ENCODE measurements at regions not wholly inside any gene's neighbourhood (a gene's known extent, or its start where the extent isn't known, plus 50 kb on each side); places are given as distances from the start of the nearest gene placed in this dataset.

DNA sequence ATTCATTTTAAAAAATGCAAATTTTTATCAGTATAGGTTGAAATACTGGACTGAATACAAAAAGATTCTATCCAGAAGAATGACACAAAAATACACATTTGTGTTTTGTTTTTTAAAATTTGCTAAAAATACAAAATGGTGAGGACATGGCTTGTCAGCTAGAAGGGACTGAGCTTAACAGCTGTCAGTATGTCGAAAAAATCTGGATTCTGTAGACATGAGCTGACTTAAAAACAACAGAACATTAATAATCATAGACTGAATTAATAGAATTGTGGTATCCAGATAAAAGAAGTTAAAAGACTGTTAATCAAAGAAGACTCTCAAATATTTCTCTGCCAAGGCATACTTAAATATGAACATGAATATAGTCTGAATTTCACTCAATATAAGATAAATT lies 244.9 kb upstream of the CBLB start:
- no peak overlapping the region for H2AFZ ChIP-seq (ENCODE audit: low read depth, low read length)
- no peak overlapping the region for H3K4me2 ChIP-seq (ENCODE audit: insufficient read depth, low read length)
- TF ChIP-seq EZH2 (IDR thresholded peaks at IDR 0.05; ENCODE audit: borderline replicate concordance, low read depth, low read length, severe bottlenecking), result no peak
- TF ChIP-seq, protein P1, sequence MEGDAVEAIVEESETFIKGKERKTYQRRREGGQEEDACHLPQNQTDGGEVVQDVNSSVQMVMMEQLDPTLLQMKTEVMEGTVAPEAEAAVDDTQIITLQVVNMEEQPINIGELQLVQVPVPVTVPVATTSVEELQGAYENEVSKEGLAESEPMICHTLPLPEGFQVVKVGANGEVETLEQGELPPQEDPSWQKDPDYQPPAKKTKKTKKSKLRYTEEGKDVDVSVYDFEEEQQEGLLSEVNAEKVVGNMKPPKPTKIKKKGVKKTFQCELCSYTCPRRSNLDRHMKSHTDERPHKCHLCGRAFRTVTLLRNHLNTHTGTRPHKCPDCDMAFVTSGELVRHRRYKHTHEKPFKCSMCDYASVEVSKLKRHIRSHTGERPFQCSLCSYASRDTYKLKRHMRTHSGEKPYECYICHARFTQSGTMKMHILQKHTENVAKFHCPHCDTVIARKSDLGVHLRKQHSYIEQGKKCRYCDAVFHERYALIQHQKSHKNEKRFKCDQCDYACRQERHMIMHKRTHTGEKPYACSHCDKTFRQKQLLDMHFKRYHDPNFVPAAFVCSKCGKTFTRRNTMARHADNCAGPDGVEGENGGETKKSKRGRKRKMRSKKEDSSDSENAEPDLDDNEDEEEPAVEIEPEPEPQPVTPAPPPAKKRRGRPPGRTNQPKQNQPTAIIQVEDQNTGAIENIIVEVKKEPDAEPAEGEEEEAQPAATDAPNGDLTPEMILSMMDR (IDR thresholded peaks at IDR 0.05; ENCODE audit: borderline replicate concordance, extremely low read depth, low read length, poor library complexity, severe bottlenecking), result no peak
- ATAC-seq (ENCODE audit: insufficient read depth, low read depth) (no peak), DNase-seq (no peak)
- H3K9me3 ChIP-seq (ENCODE audit: insufficient read depth, low read length, severe bottlenecking), result no peaks in the 10 kb centered on the region
- no peak overlapping the region for H3K27ac ChIP-seq (ENCODE audit: low read length)
- no peaks in the 10 kb centered on the region for H3K36me3 ChIP-seq (ENCODE audit: insufficient read depth, low read length)
- peaks cover 6% of the 10 kb centered on the region for H3K4me1 ChIP-seq (ENCODE audit: insufficient read depth, low read length)
- H3K9ac ChIP-seq (ENCODE audit: low read depth, low read length), result no peak overlapping the region
- no peaks in the 10 kb centered on the region for H3K79me2 ChIP-seq (ENCODE audit: insufficient read depth, low read length)
- no peaks in the 10 kb centered on the region for H3K27me3 ChIP-seq (ENCODE audit: insufficient read depth, low read length, poor library complexity)
- no peak overlapping the region for H3K4me3 ChIP-seq (ENCODE audit: low read depth in 1 of 2, low read length in 2 of 2)
- no peaks in the 10 kb centered on the region for H4K20me1 ChIP-seq (ENCODE audit: insufficient read depth, low read length)

DNA sequence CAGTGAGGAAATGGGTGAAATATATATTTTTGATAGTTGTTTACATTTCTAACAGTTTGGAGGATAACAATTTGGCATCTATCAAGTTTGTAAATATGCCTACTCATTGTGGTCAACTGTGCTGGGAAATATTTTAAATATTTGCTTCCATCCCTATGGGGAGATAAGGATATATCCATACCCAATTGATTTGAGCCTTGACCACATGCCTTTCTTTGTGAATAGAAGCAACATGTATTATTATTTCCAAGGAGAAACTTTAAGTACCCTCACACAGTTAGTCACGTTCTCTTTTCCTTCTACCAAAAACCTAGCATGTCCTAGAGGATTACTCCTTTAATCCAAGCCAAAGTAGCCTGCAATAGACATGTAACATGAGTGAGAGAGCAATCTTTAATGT lies 245.4 kb upstream of the CBLB start:
- H3K27ac ChIP-seq (ENCODE audit: low read length), result no peak overlapping the region
- no peak overlapping the region for H3K4me3 ChIP-seq (ENCODE audit: low read depth in 1 of 2, low read length in 2 of 2)
- no peaks in the 10 kb centered on the region for H3K27me3 ChIP-seq (ENCODE audit: insufficient read depth, low read length, poor library complexity)
- DNase-seq, result no peak
- H3K36me3 ChIP-seq (ENCODE audit: insufficient read depth, low read length), result no peaks in the 10 kb centered on the region
- ATAC-seq (ENCODE audit: insufficient read depth, low read depth), result no peak
- H3K4me1 ChIP-seq (ENCODE audit: insufficient read depth, low read length), result peaks cover 6% of the 10 kb centered on the region
- no peak overlapping the region for H2AFZ ChIP-seq (ENCODE audit: low read depth, low read length)
- no peaks in the 10 kb centered on the region for H3K9me3 ChIP-seq (ENCODE audit: insufficient read depth, low read length, severe bottlenecking)
- no peak overlapping the region for H3K4me2 ChIP-seq (ENCODE audit: insufficient read depth, low read length)
- H3K9ac ChIP-seq (ENCODE audit: low read depth, low read length), result no peak overlapping the region
- TF ChIP-seq, protein P1 (IDR thresholded peaks at IDR 0.05; ENCODE audit: borderline replicate concordance, extremely low read depth, low read length, poor library complexity, severe bottlenecking), result no peak
- TF ChIP-seq EZH2 (IDR thresholded peaks at IDR 0.05; ENCODE audit: borderline replicate concordance, low read depth, low read length, severe bottlenecking), result no peak
- H3K79me2 ChIP-seq (ENCODE audit: insufficient read depth, low read length), result no peaks in the 10 kb centered on the region
- H4K20me1 ChIP-seq (ENCODE audit: insufficient read depth, low read length), result no peaks in the 10 kb centered on the region

DNA sequence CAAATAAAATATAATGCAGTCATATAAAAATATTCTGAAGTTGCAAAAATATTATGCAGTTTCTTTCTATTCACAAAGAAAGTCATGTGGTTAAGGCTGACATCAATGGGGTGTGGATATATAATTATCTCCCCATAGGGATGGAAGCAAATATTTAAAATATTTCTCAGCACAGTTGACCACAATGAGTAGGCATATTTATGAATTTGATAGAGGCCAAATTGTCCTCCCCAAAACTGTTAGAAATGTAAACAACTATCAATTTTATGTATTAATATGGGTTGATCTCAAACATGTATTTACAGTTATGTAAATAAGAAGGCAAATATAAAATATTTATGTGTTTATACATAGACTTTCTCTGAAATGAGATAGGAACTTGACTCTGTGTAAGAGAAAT lies 246.0 kb upstream of the CBLB start:
- Histone ChIP-seq H3K4me2 (ENCODE audit: insufficient read depth, low read length) (no peak overlapping the region), H2AFZ (ENCODE audit: low read depth, low read length) (no peak overlapping the region), H3K36me3 (ENCODE audit: insufficient read depth, low read length) (no peaks in the 10 kb centered on the region), H3K4me3 (ENCODE audit: low read depth in 1 of 2, low read length in 2 of 2) (no peak overlapping the region), H3K27ac (ENCODE audit: low read length) (no peak overlapping the region), H3K9ac (ENCODE audit: low read depth, low read length) (no peak overlapping the region), H3K27me3 (ENCODE audit: insufficient read depth, low read length, poor library complexity) (no peaks in the 10 kb centered on the region), H3K79me2 (ENCODE audit: insufficient read depth, low read length) (no peaks in the 10 kb centered on the region), H4K20me1 (ENCODE audit: insufficient read depth, low read length) (no peaks in the 10 kb centered on the region), H3K4me1 (ENCODE audit: insufficient read depth, low read length) (no peaks in the 10 kb centered on the region), H3K9me3 (ENCODE audit: insufficient read depth, low read length, severe bottlenecking) (no peaks in the 10 kb centered on the region)
- TF ChIP-seq, protein P1 (IDR thresholded peaks at IDR 0.05; ENCODE audit: borderline replicate concordance, extremely low read depth, low read length, poor library complexity, severe bottlenecking), result no peak
- no peak for DNase-seq
- no peak for ATAC-seq (ENCODE audit: insufficient read depth, low read depth)

DNA sequence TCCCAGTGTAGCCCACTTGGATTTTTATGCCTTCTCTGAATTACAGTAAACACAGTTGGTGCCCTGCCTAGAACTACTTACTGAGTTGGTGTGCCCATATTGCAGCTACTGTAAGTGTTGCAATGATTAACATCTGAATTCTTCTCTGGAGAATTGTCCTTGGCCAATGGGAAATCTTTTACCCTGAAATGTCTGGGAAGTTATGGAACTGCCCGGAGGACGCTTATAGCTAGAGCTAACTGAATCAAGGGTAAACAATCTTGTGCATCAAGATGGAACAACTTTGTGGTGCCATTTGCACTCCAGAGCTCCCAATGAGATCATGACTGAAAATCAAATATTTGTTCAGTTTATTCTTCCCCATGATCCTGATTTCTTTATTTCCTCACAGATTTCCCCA lies 246.7 kb upstream of the CBLB start:
- TF ChIP-seq, protein P1 (IDR thresholded peaks at IDR 0.05; ENCODE audit: borderline replicate concordance, extremely low read depth, low read length, poor library complexity, severe bottlenecking), result no peak
- no peak for TF ChIP-seq EZH2 (IDR thresholded peaks at IDR 0.05; ENCODE audit: borderline replicate concordance, low read depth, low read length, severe bottlenecking)
- no peak for DNase-seq
- H2AFZ ChIP-seq (ENCODE audit: low read depth, low read length), result no peak overlapping the region
- H3K9ac ChIP-seq (ENCODE audit: low read depth, low read length), result no peak overlapping the region
- H3K4me2 ChIP-seq (ENCODE audit: insufficient read depth, low read length), result no peak overlapping the region
- no peaks in the 10 kb centered on the region for H3K27me3 ChIP-seq (ENCODE audit: insufficient read depth, low read length, poor library complexity)
- H3K4me1 ChIP-seq (ENCODE audit: insufficient read depth, low read length), result no peaks in the 10 kb centered on the region
- no peaks in the 10 kb centered on the region for H3K36me3 ChIP-seq (ENCODE audit: insufficient read depth, low read length)
- no peaks in the 10 kb centered on the region for H4K20me1 ChIP-seq (ENCODE audit: insufficient read depth, low read length)
- ATAC-seq (ENCODE audit: insufficient read depth, low read depth), result no peak
- H3K4me3 ChIP-seq (ENCODE audit: low read depth in 1 of 2, low read length in 2 of 2), result no peak overlapping the region
- H3K9me3 ChIP-seq (ENCODE audit: insufficient read depth, low read length, severe bottlenecking), result no peaks in the 10 kb centered on the region
- no peaks in the 10 kb centered on the region for H3K79me2 ChIP-seq (ENCODE audit: insufficient read depth, low read length)
- no peak overlapping the region for H3K27ac ChIP-seq (ENCODE audit: low read length)
